Loucy (cell line): ENCODE measurements at regions not wholly inside any gene's neighbourhood (a gene's known extent, or its start where the extent isn't known, plus 50 kb on each side); places are given as distances from the start of the nearest gene placed in this dataset.
"Not testable (repeated sequence)": the region's sequence is repeated elsewhere in the genome, so short reads cannot be mapped to it uniquely, and the experiment has no call there.

ENCODE experiments used
- CTCF ChIP-seq: fragments of 200-600 bp; sonication (generic); conservative IDR thresholded peaks from 2 replicates; pipeline ENCODE4 v1.5.1; 2014; ENCODE audit warnings: mild to moderate bottlenecking, antibody characterized with exemption, low read length
- EZH2phosphoT487 ChIP-seq: fragments of 200-600 bp; IDR thresholded peaks from 2 replicates; pipeline ENCODE4 v1.6.1; 2018; ENCODE audit warnings: antibody characterized with exemption, mild to moderate bottlenecking, moderate library complexity, borderline replicate concordance

GRCh38 chr15:24260407-24260806, 415.2 kb upstream of the NPAP1 start:
- TF ChIP-seq CTCF, EZH2phosphoT487: not testable (repeated sequence)
